SK-N-SH (cell line): ENCODE measurements at regions not wholly inside any gene's neighbourhood (a gene's known extent, or its start where the extent isn't known, plus 50 kb on each side); places are given as distances from the start of the nearest gene placed in this dataset.

Source experiments
- CTCF ChIA-PET: fragments of 300-600, 350-600 bp; formaldehyde crosslinking; extraction: SDS; loops from one replicate; lab custom pipeline; 2021; lab: Yijun Ruan, JAX
- POLR2A ChIA-PET: fragments of 350-600 bp; sonication (Branson Sonifier 250); formaldehyde crosslinking; extraction: SDS; loops from one replicate; lab custom pipeline; 2020; ENCODE audit warnings: antibody characterized with exemption, inconsistent platforms; lab: Yijun Ruan, JAX
- DNase-seq: peaks from one replicate; pipeline ENCODE4 v3.0.0; 2012
- H2AFZ ChIP-seq: fragments of 200-600 bp; sonication (generic); 2 replicates; pipeline ENCODE4 v1.8.1; 2016; ENCODE audit warnings: antibody characterized with exemption, mild to moderate bottlenecking, low read depth
- H3F3A ChIP-seq: fragments of 200-600 bp; sonication (generic); replicated peaks from 2 replicates; pipeline ENCODE3; 2016; ENCODE audit warnings: antibody characterized with exemption, mild to moderate bottlenecking; ENCODE audit not compliant: insufficient read depth
- H3K27ac ChIP-seq, 2 experiments: fragments of 200-500 bp in 1 of 2; fragments of 200-600 bp in 1 of 2; sonication (Bioruptor generic) in 1 of 2; sonication (generic), shearing (Covaris generic) in 1 of 2; 2 replicates each; pipeline versions ENCODE4 v1.5.1 to v1.6.1; 2014 to 2016; ENCODE audit warnings: low read depth in 2 of 2, inconsistent platforms in 1 of 2, low read length in 1 of 2, mild to moderate bottlenecking in 1 of 2, mixed read lengths in 1 of 2
- H3K27me3 ChIP-seq: fragments of 200-600 bp; sonication (generic), shearing (Covaris generic); 2 replicates; pipeline ENCODE4 v1.6.1; 2016; ENCODE audit warnings: mixed run types; ENCODE audit not compliant: insufficient read depth
- H3K36me3 ChIP-seq, 2 experiments: fragments of 200-500 bp in 1 of 2; fragments of 200-600 bp in 1 of 2; sonication (Bioruptor generic) in 1 of 2; sonication (generic) in 1 of 2; replicated peaks in 1 of 2; 2 replicates each; pipeline versions ENCODE3 to v1.5.1; 2014 to 2016; ENCODE audit warnings: low read length in 1 of 2, mild to moderate bottlenecking in 1 of 2; ENCODE audit not compliant: insufficient read depth in 2 of 2, control insufficient read depth in 1 of 2
- H3K4me1 ChIP-seq, 2 experiments: fragments of 200-500 bp in 1 of 2; fragments of 200-600 bp in 1 of 2; sonication (Bioruptor generic) in 1 of 2; sonication (generic), shearing (Covaris generic) in 1 of 2; 2 replicates each; pipeline versions ENCODE4 v1.5.1 to v1.6.1; 2014 to 2016; ENCODE audit warnings: low read depth in 1 of 2, low read length in 1 of 2, mixed run types in 1 of 2; ENCODE audit not compliant: insufficient read depth in 2 of 2, control insufficient read depth in 1 of 2
- H3K4me2 ChIP-seq: fragments of 200-600 bp; sonication (generic), shearing (Covaris generic); 2 replicates; pipeline ENCODE4 v1.6.1; 2017; ENCODE audit warnings: mixed run types
- H3K4me3 ChIP-seq, 2 experiments: fragments of 200-500 bp in 1 of 2; fragments of 200-600 bp in 1 of 2; sonication (Bioruptor generic) in 1 of 2; sonication (generic), shearing (Covaris generic) in 1 of 2; 2 replicates each; pipeline versions ENCODE4 v1.5.1 to v1.8.1; 2014 to 2016; ENCODE audit warnings: low read depth in 2 of 2, inconsistent platforms in 1 of 2, low read length in 1 of 2, mild to moderate bottlenecking in 1 of 2, mixed read lengths in 1 of 2, moderate library complexity in 1 of 2
- H3K79me2 ChIP-seq: fragments of 200-600 bp; sonication (generic); 2 replicates; pipeline ENCODE4 v1.8.1; 2017; ENCODE audit warnings: mild to moderate bottlenecking; ENCODE audit not compliant: insufficient read depth
- H3K9ac ChIP-seq: fragments of 200-600 bp; sonication (generic); 2 replicates; pipeline ENCODE4 v1.6.1; 2017; ENCODE audit warnings: mixed run types
- H3K9me2 ChIP-seq: fragments of 200-600 bp; sonication (generic); 2 replicates; pipeline ENCODE4 v1.6.1; 2017; ENCODE audit warnings: mixed run types
- H3K9me3 ChIP-seq: fragments of 200-600 bp; sonication (generic); 2 replicates; pipeline ENCODE4 v1.6.1; 2017; ENCODE audit warnings: mixed run types, mild to moderate bottlenecking, moderate library complexity
- H4K20me1 ChIP-seq: fragments of 200-600 bp; sonication (generic); 2 replicates; pipeline ENCODE4 v1.6.1; 2017; ENCODE audit warnings: mild to moderate bottlenecking, mixed run types; ENCODE audit not compliant: insufficient read depth
- CTCF ChIP-seq: fragments of 200-600 bp; sonication (generic); IDR thresholded peaks from 2 replicates; pipeline ENCODE4 v1.6.1; 2017; ENCODE audit warnings: antibody characterized with exemption, mild to moderate bottlenecking, moderate library complexity
- EP300 ChIP-seq, 2 experiments: IDR thresholded peaks; 2 replicates each; pipeline versions ENCODE4 v1.4.0 to v1.6.1; 2012; ENCODE audit warnings: borderline replicate concordance in 1 of 2, low read depth in 1 of 2, low read length in 1 of 2
- EZH2phosphoT487 ChIP-seq: fragments of 200-600 bp; sonication (generic); IDR thresholded peaks from 2 replicates; pipeline ENCODE4 v1.6.1; 2017; ENCODE audit warnings: low read depth, mixed run types, mild to moderate bottlenecking, antibody characterized with exemption, moderate library complexity, borderline replicate concordance
- FOXM1 ChIP-seq: IDR thresholded peaks from 2 replicates; pipeline ENCODE4 v1.4.0; 2012; ENCODE audit warnings: low read depth, mild to moderate bottlenecking
- GABPA ChIP-seq: IDR thresholded peaks from 2 replicates; pipeline ENCODE4 v1.4.0; 2012; ENCODE audit warnings: low read depth, mild to moderate bottlenecking
- GATA2 ChIP-seq: sonication (generic); formaldehyde crosslinking; IDR thresholded peaks from 2 replicates; pipeline ENCODE4 v1.5.0; 2020; ENCODE audit warnings: mild to moderate bottlenecking, missing genetic modification reagents
- MAX ChIP-seq: IDR thresholded peaks from 2 replicates; pipeline ENCODE4 v1.4.0; 2012; ENCODE audit warnings: low read depth
- NFIC ChIP-seq: IDR thresholded peaks from 2 replicates; pipeline ENCODE4 v1.4.0; 2012; ENCODE audit warnings: borderline replicate concordance
- NRF1 ChIP-seq: IDR thresholded peaks from 2 replicates; pipeline ENCODE4 v1.6.1; 2012; ENCODE audit warnings: low read depth, mild to moderate bottlenecking, low read length
- PBX3 ChIP-seq: IDR thresholded peaks from 2 replicates; pipeline ENCODE4; 2012
- POLR2AphosphoS5 ChIP-seq: IDR thresholded peaks from 2 replicates; pipeline ENCODE4 v1.6.1; 2012; ENCODE audit warnings: low read depth, low read length
- REST ChIP-seq: IDR thresholded peaks from 2 replicates; pipeline ENCODE4 v1.6.1; 2012; ENCODE audit warnings: mild to moderate bottlenecking, low read depth, low read length, moderate library complexity
- RFX5 ChIP-seq: IDR thresholded peaks from 2 replicates; pipeline ENCODE4 v1.6.1; 2012; ENCODE audit warnings: mild to moderate bottlenecking, improper control_type of control experiment, low read length
- RXRA ChIP-seq: IDR thresholded peaks from 2 replicates; pipeline ENCODE4 v1.4.0; 2012; ENCODE audit warnings: low read depth, mild to moderate bottlenecking, borderline replicate concordance
- SIN3A ChIP-seq: IDR thresholded peaks from 2 replicates; pipeline ENCODE4 v1.6.1; 2012; ENCODE audit warnings: low read depth, mild to moderate bottlenecking, low read length, moderate library complexity, borderline replicate concordance
- SMC3 ChIP-seq: IDR thresholded peaks from 2 replicates; pipeline ENCODE4 v1.6.1; 2012; ENCODE audit warnings: low read depth, low read length, improper control_type of control experiment
- TAF1 ChIP-seq: IDR thresholded peaks from 2 replicates; pipeline ENCODE4 v1.6.1; 2012; ENCODE audit warnings: low read depth, mild to moderate bottlenecking, low read length, moderate library complexity, borderline replicate concordance
- TCF12 ChIP-seq: IDR thresholded peaks from 2 replicates; pipeline ENCODE4 v1.4.0; 2012
- USF1 ChIP-seq: IDR thresholded peaks from 2 replicates; pipeline ENCODE4 v1.4.0; 2012; ENCODE audit warnings: low read depth, borderline replicate concordance
- YY1 ChIP-seq: IDR thresholded peaks from 2 replicates; pipeline ENCODE4 v1.4.0; 2012; ENCODE audit warnings: low read depth, mild to moderate bottlenecking
- WGBS: methylation state at CpG from one replicate; pipeline ENCODE4 v1.1.6; 2017; ENCODE audit warnings: low lambda C conversion rate; 5-methylcytosine and 5-hydroxymethylcytosine counted together

GRCh38 chr15:26011916-26012315 is 148.8 kb upstream of the ATP10A start:
- POLR2A ChIA-PET = no interaction called here
- DNase-seq = no peak
- H3K9me3 ChIP-seq = no peaks in the 10 kb centered on the region
- H3K27ac ChIP-seq = no peak overlapping the region
- H4K20me1 ChIP-seq = no peaks in the 10 kb centered on the region
- no peak overlapping the region for H3K9ac ChIP-seq
- H2AFZ ChIP-seq = no peak overlapping the region
- no peak overlapping the region for H3K4me3 ChIP-seq
- no peaks in the 10 kb centered on the region for H3F3A ChIP-seq
- H3K36me3 ChIP-seq = no peaks in the 10 kb centered on the region
- no peaks in the 10 kb centered on the region for H3K4me1 ChIP-seq
- TF ChIP-seq YY1 (no peak), TAF1 (no peak), GATA2 (CRISPR knock-in tag) (no peak), SMC3 (no peak), MAX (no peak), NFIC (no peak), NRF1 (no peak), GABPA (no peak), SIN3A (no peak), REST (no peak), USF1 (no peak), TCF12 (no peak), EZH2phosphoT487 (no peak), CTCF (no peak), FOXM1 (no peak), EP300 (IDR thresholded peaks at IDR 0.05; ENCODE audit: borderline replicate concordance in 1 of 2, low read depth in 1 of 2, low read length in 1 of 2) (no peak), PBX3 (no peak), RFX5 (no peak), POLR2AphosphoS5 (no peak), RXRA (no peak)
- TF ChIP-seq, all 33 proteins: peak for 0
- WGBS = 36% methylated on average over 1 of the region's 3 CpGs
- CTCF ChIA-PET = interaction anchor here (1.5 kb wide), 1 partner anchor 302 kb away, joined by 3 read pairs; no protein-coding TSS in a partner anchor
- Histone ChIP-seq H3K79me2 (no peaks in the 10 kb centered on the region), H3K27me3 (no peaks in the 10 kb centered on the region), H3K4me2 (no peak overlapping the region), H3K9me2 (no peaks in the 10 kb centered on the region)
